ENCODE measurements at regions not wholly inside any gene's neighbourhood (a gene's known extent, or its start where the extent isn't known, plus 50 kb on each side); places are given as distances from the start of the nearest gene placed in this dataset.

DNA sequence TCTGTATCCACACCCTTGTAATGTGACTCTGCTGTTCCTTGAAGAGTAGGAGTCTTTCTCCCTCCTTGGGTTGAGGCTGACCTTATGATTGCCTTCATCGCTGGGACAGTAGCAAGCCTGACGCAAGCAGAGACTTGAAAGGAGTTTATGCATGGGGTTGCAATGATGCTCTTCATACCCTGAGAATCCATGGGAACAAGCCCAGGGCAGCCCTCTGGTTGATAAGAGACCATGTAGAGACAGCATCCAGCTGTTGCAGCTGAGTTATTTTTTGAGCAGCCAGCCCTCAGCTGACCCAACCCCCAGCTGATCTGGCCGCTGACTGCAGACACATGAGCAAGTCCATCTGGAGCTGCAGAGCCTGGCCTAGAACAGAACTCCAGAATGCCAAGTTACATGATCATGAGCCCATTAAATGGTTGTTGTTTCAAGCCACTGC lies 60.6 kb upstream of the ARNT2 start:
- TF ChIP-seq, protein P1, sequence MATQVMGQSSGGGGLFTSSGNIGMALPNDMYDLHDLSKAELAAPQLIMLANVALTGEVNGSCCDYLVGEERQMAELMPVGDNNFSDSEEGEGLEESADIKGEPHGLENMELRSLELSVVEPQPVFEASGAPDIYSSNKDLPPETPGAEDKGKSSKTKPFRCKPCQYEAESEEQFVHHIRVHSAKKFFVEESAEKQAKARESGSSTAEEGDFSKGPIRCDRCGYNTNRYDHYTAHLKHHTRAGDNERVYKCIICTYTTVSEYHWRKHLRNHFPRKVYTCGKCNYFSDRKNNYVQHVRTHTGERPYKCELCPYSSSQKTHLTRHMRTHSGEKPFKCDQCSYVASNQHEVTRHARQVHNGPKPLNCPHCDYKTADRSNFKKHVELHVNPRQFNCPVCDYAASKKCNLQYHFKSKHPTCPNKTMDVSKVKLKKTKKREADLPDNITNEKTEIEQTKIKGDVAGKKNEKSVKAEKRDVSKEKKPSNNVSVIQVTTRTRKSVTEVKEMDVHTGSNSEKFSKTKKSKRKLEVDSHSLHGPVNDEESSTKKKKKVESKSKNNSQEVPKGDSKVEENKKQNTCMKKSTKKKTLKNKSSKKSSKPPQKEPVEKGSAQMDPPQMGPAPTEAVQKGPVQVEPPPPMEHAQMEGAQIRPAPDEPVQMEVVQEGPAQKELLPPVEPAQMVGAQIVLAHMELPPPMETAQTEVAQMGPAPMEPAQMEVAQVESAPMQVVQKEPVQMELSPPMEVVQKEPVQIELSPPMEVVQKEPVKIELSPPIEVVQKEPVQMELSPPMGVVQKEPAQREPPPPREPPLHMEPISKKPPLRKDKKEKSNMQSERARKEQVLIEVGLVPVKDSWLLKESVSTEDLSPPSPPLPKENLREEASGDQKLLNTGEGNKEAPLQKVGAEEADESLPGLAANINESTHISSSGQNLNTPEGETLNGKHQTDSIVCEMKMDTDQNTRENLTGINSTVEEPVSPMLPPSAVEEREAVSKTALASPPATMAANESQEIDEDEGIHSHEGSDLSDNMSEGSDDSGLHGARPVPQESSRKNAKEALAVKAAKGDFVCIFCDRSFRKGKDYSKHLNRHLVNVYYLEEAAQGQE (IDR thresholded peaks at IDR 0.05; ENCODE audit: insufficient read depth in 1 of 2, low read depth in 2 of 2, low read length in 2 of 2), result no peak
- no peak for TF ChIP-seq SIN3A (IDR thresholded peaks at IDR 0.05; ENCODE audit: borderline replicate concordance, insufficient read depth, low read length)
- TF ChIP-seq FOXP2 (optimal IDR thresholded peaks at IDR 0.05; ENCODE audit: borderline replicate concordance, extremely low read depth, extremely low read length, insufficient read depth), result no peak
- no peak for TF ChIP-seq POLR2AphosphoS5 (IDR thresholded peaks at IDR 0.05; ENCODE audit: low read depth, low read length)
- TF ChIP-seq TAF1 (IDR thresholded peaks at IDR 0.05; ENCODE audit: borderline replicate concordance, insufficient read depth, low read length), result no peak
